Dermis microvascular lymphatic vessel endothelial cell (primary cell): ENCODE measurements at regions not wholly inside any gene's neighbourhood (a gene's known extent, or its start where the extent isn't known, plus 50 kb on each side); places are given as distances from the start of the nearest gene placed in this dataset.
A peak's percentile ranks its signal among the peaks of the same experiment; 100 is the strongest.

ENCODE experiments used
- DNase-seq, 2 donors: peaks; one replicate each; pipeline versions ENCODE4 v3.0.0 to v3.0.0-alpha.2; 2010; ENCODE audit warnings: low read depth in 2 of 2

- no peak for DNase-seq
Observed at GRCh38 chr3:61311044-61311443, 59.8 kb upstream of the FHIT start.

- DNase-seq = no peak
Observed at GRCh38 chr3:61315871-61316270, 64.6 kb upstream of the FHIT start.

- no peak for DNase-seq
Observed at GRCh38 chr3:61323094-61323493, 71.8 kb upstream of the FHIT start.

- no peak for DNase-seq
Observed at GRCh38 chr3:61331929-61332552, 80.8 kb upstream of the FHIT start.

- DNase-seq = no peak
Observed at GRCh38 chr3:61333192-61333961, 82.1 kb upstream of the FHIT start.

- DNase-seq = no peak
Observed at GRCh38 chr3:61334783-61335182, 83.5 kb upstream of the FHIT start.

- DNase-seq = no peak
Observed at GRCh38 chr3:61340931-61341461, 89.7 kb upstream of the FHIT start.

- DNase-seq = no peak
Observed at GRCh38 chr3:61343543-61343942, 92.3 kb upstream of the FHIT start.

- no peak for DNase-seq
Observed at GRCh38 chr3:61345020-61345419, 93.8 kb upstream of the FHIT start.

- DNase-seq = no peak
Observed at GRCh38 chr3:61347981-61348380, 96.7 kb upstream of the FHIT start.

- DNase-seq = no peak
Observed at GRCh38 chr3:61349717-61350116, 98.5 kb upstream of the FHIT start.

- DNase-seq = no peak
Observed at GRCh38 chr3:61350782-61351309, 99.6 kb upstream of the FHIT start.

- no peak for DNase-seq
Observed at GRCh38 chr3:61352306-61352705, 101.1 kb upstream of the FHIT start.

- no peak for DNase-seq
Observed at GRCh38 chr3:61353382-61353781, 102.1 kb upstream of the FHIT start.

GRCh38 chr3:61354604-61355003 is 103.4 kb upstream of the FHIT start:
- no peak for DNase-seq

GRCh38 chr3:61356685-61357084 is 105.4 kb upstream of the FHIT start:
- no peak for DNase-seq

- no peak for DNase-seq
Observed at GRCh38 chr3:61357902-61358301, 106.7 kb upstream of the FHIT start.

- no peak for DNase-seq
Observed at GRCh38 chr3:61358364-61358763, 107.1 kb upstream of the FHIT start.

- DNase-seq = no peak
Observed at GRCh38 chr3:61360297-61360965, 109.2 kb upstream of the FHIT start.

GRCh38 chr3:61369678-61370077 is 118.4 kb upstream of the FHIT start:
- no peak for DNase-seq

GRCh38 chr3:61371123-61371522 is 119.9 kb upstream of the FHIT start:
- peak in 1 of 2 donors; percentile 1 for DNase-seq

GRCh38 chr3:61372723-61373122 is 121.5 kb upstream of the FHIT start:
- DNase-seq = no peak
